ENCODE measurements at regions not wholly inside any gene's neighbourhood (a gene's known extent, or its start where the extent isn't known, plus 50 kb on each side); places are given as distances from the start of the nearest gene placed in this dataset.

GRCh38 chr10:8544057-8544380, 489.5 kb downstream of the GATA3 start:
- Histone ChIP-seq H3K23ac (ENCODE audit: low read depth, low read length) (no peak overlapping the region), H3K27me3 (ENCODE audit: control insufficient read depth, insufficient read depth, low read length) (no peaks in the 10 kb centered on the region), H2BK5ac (ENCODE audit: low read depth, low read length, poor library complexity, severe bottlenecking) (no peak overlapping the region), H3K4me1 (ENCODE audit: control insufficient read depth, insufficient read depth, low read length) (no peaks in the 10 kb centered on the region), H3K4me3 (ENCODE audit: insufficient read depth, low read depth, low read length) (no peak overlapping the region), H2BK15ac (ENCODE audit: low read depth, low read length) (no peak overlapping the region), H2BK120ac (ENCODE audit: low read depth, low read length) (no peak overlapping the region), H3K18ac (ENCODE audit: low read depth, low read length) (no peak overlapping the region), H3K36me3 (ENCODE audit: control insufficient read depth, insufficient read depth, low read length) (no peaks in the 10 kb centered on the region), H2AFZ (replicated peaks; ENCODE audit: low read length, poor library complexity) (no peak overlapping the region), H3K79me1 (ENCODE audit: low read depth in 1 of 2, low read length in 2 of 2) (no peaks in the 10 kb centered on the region), H3K9me3 (ENCODE audit: control insufficient read depth, insufficient read depth, low read length) (peaks cover 10% of the 10 kb centered on the region), H3K4ac (ENCODE audit: low read depth, low read length) (no peak overlapping the region), H2BK20ac (ENCODE audit: low read depth, low read length) (no peak overlapping the region), H3K14ac (replicated peaks; ENCODE audit: low read depth, low read length) (no peak overlapping the region), H3K56ac (ENCODE audit: extremely low read depth, insufficient read depth, low read length) (no peak overlapping the region), H3K9ac (ENCODE audit: low read depth, low read length) (no peak overlapping the region), H4K8ac (ENCODE audit: low read depth in 2 of 2, low read length in 2 of 2) (no peak overlapping the region), H3K27ac (ENCODE audit: insufficient read depth, low read length) (no peak overlapping the region), H3K4me2 (ENCODE audit: low read depth, low read length) (no peak overlapping the region), H2AK9ac (replicated peaks; ENCODE audit: low read depth, low read length, poor library complexity) (no peak overlapping the region), H4K91ac (ENCODE audit: insufficient read depth, low read depth, low read length) (no peak overlapping the region), H2AK5ac (ENCODE audit: low read depth, low read length) (no peak overlapping the region), H4K5ac (ENCODE audit: low read depth, low read length) (no peak overlapping the region), H3K9me1 (ENCODE audit: insufficient read depth, low read length) (no peaks in the 10 kb centered on the region), H4K20me1 (ENCODE audit: insufficient read depth, low read length) (no peaks in the 10 kb centered on the region)
- TF ChIP-seq POLR2A (IDR thresholded peaks at IDR 0.05; ENCODE audit: low read depth, low read length) (no peak), ELK1 (IDR thresholded peaks at IDR 0.05; ENCODE audit: borderline replicate concordance, low read depth, low read length) (no peak), NFE2L2 (IDR thresholded peaks at IDR 0.05; ENCODE audit: low read depth, low read length) (no peak), MAZ (IDR thresholded peaks at IDR 0.05; ENCODE audit: borderline replicate concordance, low read depth, low read length) (no peak), MXI1 (IDR thresholded peaks at IDR 0.05; ENCODE audit: borderline replicate concordance, low read depth, low read length) (no peak), RFX5 (IDR thresholded peaks at IDR 0.05; ENCODE audit: low read depth, low read length) (no peak), RAD21 (IDR thresholded peaks at IDR 0.05; ENCODE audit: low read length) (no peak)
- TF ChIP-seq, protein P1, sequence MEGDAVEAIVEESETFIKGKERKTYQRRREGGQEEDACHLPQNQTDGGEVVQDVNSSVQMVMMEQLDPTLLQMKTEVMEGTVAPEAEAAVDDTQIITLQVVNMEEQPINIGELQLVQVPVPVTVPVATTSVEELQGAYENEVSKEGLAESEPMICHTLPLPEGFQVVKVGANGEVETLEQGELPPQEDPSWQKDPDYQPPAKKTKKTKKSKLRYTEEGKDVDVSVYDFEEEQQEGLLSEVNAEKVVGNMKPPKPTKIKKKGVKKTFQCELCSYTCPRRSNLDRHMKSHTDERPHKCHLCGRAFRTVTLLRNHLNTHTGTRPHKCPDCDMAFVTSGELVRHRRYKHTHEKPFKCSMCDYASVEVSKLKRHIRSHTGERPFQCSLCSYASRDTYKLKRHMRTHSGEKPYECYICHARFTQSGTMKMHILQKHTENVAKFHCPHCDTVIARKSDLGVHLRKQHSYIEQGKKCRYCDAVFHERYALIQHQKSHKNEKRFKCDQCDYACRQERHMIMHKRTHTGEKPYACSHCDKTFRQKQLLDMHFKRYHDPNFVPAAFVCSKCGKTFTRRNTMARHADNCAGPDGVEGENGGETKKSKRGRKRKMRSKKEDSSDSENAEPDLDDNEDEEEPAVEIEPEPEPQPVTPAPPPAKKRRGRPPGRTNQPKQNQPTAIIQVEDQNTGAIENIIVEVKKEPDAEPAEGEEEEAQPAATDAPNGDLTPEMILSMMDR (conservative IDR thresholded peaks at IDR 0.05; ENCODE audit: low read depth, low read length) = no peak
- TF ChIP-seq, protein P2, sequence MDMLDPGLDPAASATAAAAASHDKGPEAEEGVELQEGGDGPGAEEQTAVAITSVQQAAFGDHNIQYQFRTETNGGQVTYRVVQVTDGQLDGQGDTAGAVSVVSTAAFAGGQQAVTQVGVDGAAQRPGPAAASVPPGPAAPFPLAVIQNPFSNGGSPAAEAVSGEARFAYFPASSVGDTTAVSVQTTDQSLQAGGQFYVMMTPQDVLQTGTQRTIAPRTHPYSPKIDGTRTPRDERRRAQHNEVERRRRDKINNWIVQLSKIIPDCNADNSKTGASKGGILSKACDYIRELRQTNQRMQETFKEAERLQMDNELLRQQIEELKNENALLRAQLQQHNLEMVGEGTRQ (IDR thresholded peaks at IDR 0.05; ENCODE audit: low read depth, low read length) = no peak
- dilution Hi-C loops (cut with HindIII; ENCODE audit: low sequenced_read_pairs, unreplicated experiment) (no loop called here), intact Hi-C loops (cut with micrococcal nuclease) (no loop called here), in situ Hi-C loops (cut with MboI; ENCODE audit: low sequenced_read_pairs) (no loop called here)
- ATAC-seq (ENCODE audit: low read depth) = no peak
- DNase-seq = no peak
- POLR2A ChIA-PET (ENCODE audit: unreplicated experiment) = no interaction called here
- no TSS peak for BruUV-seq (replicated peaks)
- WGBS, 2 experiments (ENCODE audit: extremely low coverage in 2 of 2, insufficient read length in 1 of 2) = no CpG with 5 or more reads among the region's 2 CpGs
- CTCF ChIA-PET = no interaction called here

Measured in IMR-90 (cell line).